HEK293 (cell line): ENCODE measurements at regions not wholly inside any gene's neighbourhood (a gene's known extent, or its start where the extent isn't known, plus 50 kb on each side); places are given as distances from the start of the nearest gene placed in this dataset.
"Not testable (repeated sequence)": the region's sequence is repeated elsewhere in the genome, so short reads cannot be mapped to it uniquely, and the experiment has no call there.

Experiments used
- CTCF ChIA-PET: fragments of 350-600 bp; formaldehyde crosslinking; extraction: SDS; loops from one replicate; lab custom pipeline; 2021; ENCODE audit warnings: antibody characterized with exemption; lab: Yijun Ruan, JAX
- POLR2A ChIA-PET: fragments of 300-600 bp; formaldehyde crosslinking; extraction: SDS; loops from one replicate; lab custom pipeline; 2020; ENCODE audit warnings: antibody characterized with exemption, inconsistent platforms; lab: Yijun Ruan, JAX
- H3K27ac ChIP-seq: fragments of 200-500 bp; sonication (Bioruptor generic); 2 replicates; pipeline ENCODE4 v1.5.1; 2014; ENCODE audit warnings: low read depth, low read length, control low read depth, inconsistent platforms; ENCODE audit errors: extremely low read depth
- H3K36me3 ChIP-seq, 2 experiments: fragments of 200-500 bp in 1 of 2; sonication (Bioruptor generic) in 1 of 2; 1 replicate in 1 of 2; 2 replicates in 1 of 2; pipeline ENCODE4 v1.5.1; 2014 to 2017; ENCODE audit warnings: inconsistent platforms in 2 of 2, low read length in 2 of 2; ENCODE audit not compliant: control insufficient read depth in 2 of 2, insufficient read depth in 1 of 2
- H3K4me1 ChIP-seq: fragments of 200-500 bp; sonication (Bioruptor generic); 2 replicates; pipeline ENCODE4 v1.5.1; 2014; ENCODE audit warnings: mild to moderate bottlenecking, low read length, inconsistent platforms; ENCODE audit not compliant: control insufficient read depth, insufficient read depth
- H3K4me3 ChIP-seq: 2 replicates; pipeline ENCODE4 v1.5.1; 2011; ENCODE audit warnings: low read depth, mild to moderate bottlenecking, control low read depth, low read length, moderate library complexity
- H3K9me3 ChIP-seq: fragments of 200-500 bp; sonication (Bioruptor generic); 2 replicates; pipeline ENCODE4 v1.5.1; 2014; ENCODE audit warnings: low read depth, low read length, inconsistent platforms; ENCODE audit not compliant: control insufficient read depth, insufficient read depth
- AEBP2 ChIP-seq: fragments of 450-650 bp; formaldehyde crosslinking; IDR thresholded peaks from 2 replicates; pipeline ENCODE4 v1.5.1; 2016; ENCODE audit warnings: missing biosample characterization, missing genetic modification characterization, borderline replicate concordance
- GLI2 ChIP-seq: fragments of 450-650 bp; formaldehyde crosslinking; IDR thresholded peaks from 2 replicates; pipeline ENCODE4; 2017; ENCODE audit warnings: missing biosample characterization, missing genetic modification characterization, low read depth, borderline replicate concordance
- ZNF140 ChIP-seq: fragments of 450-650 bp; formaldehyde crosslinking; IDR thresholded peaks from 2 replicates; pipeline ENCODE4 v1.5.1; 2016; ENCODE audit warnings: missing biosample characterization, missing genetic modification characterization
- ZNF18 ChIP-seq: fragments of 450-650 bp; formaldehyde crosslinking; IDR thresholded peaks from 2 replicates; pipeline ENCODE4 v1.5.1; 2016; ENCODE audit warnings: missing biosample characterization, missing genetic modification characterization
- ZNF202 ChIP-seq: fragments of 450-650 bp; formaldehyde crosslinking; IDR thresholded peaks from 2 replicates; pipeline ENCODE4 v1.5.1; 2016; ENCODE audit warnings: missing biosample characterization, missing genetic modification characterization, borderline replicate concordance
- ZNF292 ChIP-seq: fragments of 450-650 bp; formaldehyde crosslinking; IDR thresholded peaks from 2 replicates; pipeline ENCODE4 v1.5.1; 2016; ENCODE audit warnings: low read depth, missing biosample characterization, missing genetic modification characterization, borderline replicate concordance
- ZNF341 ChIP-seq: fragments of 450-650 bp; formaldehyde crosslinking; IDR thresholded peaks from 2 replicates; pipeline ENCODE4; 2016; ENCODE audit warnings: low read depth, missing biosample characterization, missing genetic modification characterization
- ZNF394 ChIP-seq: fragments of 450-650 bp; formaldehyde crosslinking; IDR thresholded peaks from 2 replicates; pipeline ENCODE4 v1.5.1; 2016; ENCODE audit warnings: missing biosample characterization, missing genetic modification characterization, mild to moderate bottlenecking, moderate library complexity, borderline replicate concordance
- ZNF404 ChIP-seq: fragments of 450-650 bp; formaldehyde crosslinking; IDR thresholded peaks from 2 replicates; pipeline ENCODE4 v1.5.1; 2017; ENCODE audit warnings: missing biosample characterization, missing genetic modification characterization
- ZNF426 ChIP-seq: fragments of 450-650 bp; formaldehyde crosslinking; IDR thresholded peaks from 2 replicates; pipeline ENCODE4 v1.5.1; 2017; ENCODE audit warnings: missing biosample characterization, missing genetic modification characterization, mild to moderate bottlenecking, inconsistent platforms, moderate library complexity
- ZNF510 ChIP-seq: fragments of 450-650 bp; formaldehyde crosslinking; IDR thresholded peaks from 2 replicates; pipeline ENCODE4 v1.5.1; 2018; ENCODE audit warnings: mild to moderate bottlenecking, missing genetic modification characterization, missing biosample characterization; ENCODE audit not compliant: insufficient replicate concordance
- ZNF529 ChIP-seq: fragments of 450-650 bp; formaldehyde crosslinking; IDR thresholded peaks from 2 replicates; pipeline ENCODE4 v1.5.1; 2017; ENCODE audit warnings: missing genetic modification characterization, missing biosample characterization; ENCODE audit not compliant: insufficient replicate concordance
- ZNF555 ChIP-seq: fragments of 450-650 bp; formaldehyde crosslinking; conservative IDR thresholded peaks from 2 replicates; pipeline ENCODE4 v1.5.1; 2017; ENCODE audit warnings: missing biosample characterization, mild to moderate bottlenecking, missing genetic modification characterization, inconsistent platforms
- ZNF560 ChIP-seq: fragments of 450-650 bp; formaldehyde crosslinking; IDR thresholded peaks from 2 replicates; pipeline ENCODE4 v1.5.1; 2017; ENCODE audit warnings: missing biosample characterization, missing genetic modification characterization, borderline replicate concordance
- ZNF623 ChIP-seq: fragments of 450-650 bp; formaldehyde crosslinking; IDR thresholded peaks from 2 replicates; pipeline ENCODE4 v1.5.1; 2016; ENCODE audit warnings: missing biosample characterization, missing genetic modification characterization
- ZNF654 ChIP-seq: fragments of 450-650 bp; formaldehyde crosslinking; IDR thresholded peaks from 2 replicates; pipeline ENCODE4 v1.5.1; 2016; ENCODE audit warnings: low read depth, missing biosample characterization, missing genetic modification characterization
- ZNF664 ChIP-seq: fragments of 450-650 bp; formaldehyde crosslinking; IDR thresholded peaks from 2 replicates; pipeline ENCODE4 v1.5.1; 2016; ENCODE audit warnings: missing biosample characterization, missing genetic modification characterization
- ZNF704 ChIP-seq: fragments of 450-650 bp; formaldehyde crosslinking; IDR thresholded peaks from 2 replicates; pipeline ENCODE4 v1.5.1; 2016; ENCODE audit warnings: missing biosample characterization, missing genetic modification characterization
- ZNF791 ChIP-seq: fragments of 450-650 bp; formaldehyde crosslinking; IDR thresholded peaks from 2 replicates; pipeline ENCODE4 v1.5.1; 2016; ENCODE audit warnings: missing biosample characterization, missing genetic modification characterization
- ZXDB ChIP-seq: fragments of 450-650 bp; formaldehyde crosslinking; IDR thresholded peaks from 2 replicates; pipeline ENCODE4 v1.5.1; 2016; ENCODE audit warnings: missing biosample characterization, missing genetic modification characterization
- TF ChIP-seq, protein P1 (sequence below): fragments of 450-650 bp; formaldehyde crosslinking; conservative IDR thresholded peaks from 2 replicates; pipeline ENCODE4 v1.5.1; 2016; ENCODE audit warnings: low read depth, missing biosample characterization, missing genetic modification characterization
- TF ChIP-seq, protein P2 (sequence below): fragments of 450-650 bp; formaldehyde crosslinking; conservative IDR thresholded peaks from 2 replicates; pipeline ENCODE4 v1.5.1; 2016; ENCODE audit warnings: low read depth, missing biosample characterization, missing genetic modification characterization
- TF ChIP-seq, protein P3 (sequence below): fragments of 450-650 bp; formaldehyde crosslinking; IDR thresholded peaks from 2 replicates; pipeline ENCODE4 v1.5.1; 2016; ENCODE audit warnings: missing biosample characterization, missing genetic modification characterization

DNA sequence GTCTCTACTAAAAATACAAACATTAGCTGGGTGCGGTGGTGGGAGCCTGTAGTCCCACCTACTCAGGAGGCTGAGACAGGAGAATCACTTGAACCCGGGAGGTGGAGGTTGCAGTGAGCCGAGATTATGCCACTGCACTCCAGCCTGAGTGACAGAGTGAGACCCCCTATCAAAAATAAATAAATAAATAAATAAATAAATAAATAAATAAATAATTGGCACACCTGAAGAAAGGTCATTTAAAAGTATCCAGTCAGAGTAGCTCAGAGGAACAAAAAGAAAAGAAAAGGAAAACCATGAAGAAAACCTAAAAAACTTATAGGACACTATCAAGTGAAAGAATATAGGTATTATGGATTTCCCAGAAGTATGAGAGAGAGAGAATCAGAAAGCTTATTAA lies 330.1 kb upstream of the AR start:
- H3K27ac ChIP-seq, H3K4me3 ChIP-seq, CTCF ChIA-PET, H3K9me3 ChIP-seq, POLR2A ChIA-PET, H3K4me1 ChIP-seq, H3K36me3 ChIP-seq: not testable (repeated sequence)
- TF ChIP-seq GLI2 (tag by site-specific recombination) (peak; percentile 14; the same call in 1 of the 2 replicates), ZNF404 (0 out of 2 replicates have a peak, but pooled peaks have one; percentile 21), ZNF654 (peak; percentile 15; the same call in 1 of the 2 replicates), ZNF560 (tag by site-specific recombination) (peak; percentile 18; the same call in 1 of the 2 replicates), ZNF510 (tag by site-specific recombination) (peak; percentile 70), ZNF292 (tag by site-specific recombination) (0 out of 2 replicates have a peak, but pooled peaks have one; percentile 41), ZNF664 (0 out of 2 replicates have a peak, but pooled peaks have one; percentile 19), ZNF426 (tag by site-specific recombination) (peak; percentile 86), ZNF791 (0 out of 2 replicates have a peak, but pooled peaks have one; percentile 52), ZNF18 (tag by site-specific recombination) (0 out of 2 replicates have a peak, but pooled peaks have one; percentile 49), ZNF623 (peak; percentile 61), ZNF140 (tag by site-specific recombination) (peak; percentile 91), ZNF555 (tag by site-specific recombination) (peak; percentile 96), ZXDB (tag by site-specific recombination) (peak; percentile 64; the same call in 1 of the 2 replicates), ZNF394 (peak; percentile 81; the same call in 1 of the 2 replicates), ZNF529 (tag by site-specific recombination) (peak; percentile 20), ZNF704 (tag by site-specific recombination) (0 out of 2 replicates have a peak, but pooled peaks have one; percentile 43), ZNF341 (tag by site-specific recombination) (0 out of 2 replicates have a peak, but pooled peaks have one; percentile 11), ZNF202 (tag by site-specific recombination) (peak; percentile 79; the same call in 1 of the 2 replicates), AEBP2 (tag by site-specific recombination) (peak; percentile 93; the same call in 1 of the 2 replicates)
- TF ChIP-seq, protein P1, sequence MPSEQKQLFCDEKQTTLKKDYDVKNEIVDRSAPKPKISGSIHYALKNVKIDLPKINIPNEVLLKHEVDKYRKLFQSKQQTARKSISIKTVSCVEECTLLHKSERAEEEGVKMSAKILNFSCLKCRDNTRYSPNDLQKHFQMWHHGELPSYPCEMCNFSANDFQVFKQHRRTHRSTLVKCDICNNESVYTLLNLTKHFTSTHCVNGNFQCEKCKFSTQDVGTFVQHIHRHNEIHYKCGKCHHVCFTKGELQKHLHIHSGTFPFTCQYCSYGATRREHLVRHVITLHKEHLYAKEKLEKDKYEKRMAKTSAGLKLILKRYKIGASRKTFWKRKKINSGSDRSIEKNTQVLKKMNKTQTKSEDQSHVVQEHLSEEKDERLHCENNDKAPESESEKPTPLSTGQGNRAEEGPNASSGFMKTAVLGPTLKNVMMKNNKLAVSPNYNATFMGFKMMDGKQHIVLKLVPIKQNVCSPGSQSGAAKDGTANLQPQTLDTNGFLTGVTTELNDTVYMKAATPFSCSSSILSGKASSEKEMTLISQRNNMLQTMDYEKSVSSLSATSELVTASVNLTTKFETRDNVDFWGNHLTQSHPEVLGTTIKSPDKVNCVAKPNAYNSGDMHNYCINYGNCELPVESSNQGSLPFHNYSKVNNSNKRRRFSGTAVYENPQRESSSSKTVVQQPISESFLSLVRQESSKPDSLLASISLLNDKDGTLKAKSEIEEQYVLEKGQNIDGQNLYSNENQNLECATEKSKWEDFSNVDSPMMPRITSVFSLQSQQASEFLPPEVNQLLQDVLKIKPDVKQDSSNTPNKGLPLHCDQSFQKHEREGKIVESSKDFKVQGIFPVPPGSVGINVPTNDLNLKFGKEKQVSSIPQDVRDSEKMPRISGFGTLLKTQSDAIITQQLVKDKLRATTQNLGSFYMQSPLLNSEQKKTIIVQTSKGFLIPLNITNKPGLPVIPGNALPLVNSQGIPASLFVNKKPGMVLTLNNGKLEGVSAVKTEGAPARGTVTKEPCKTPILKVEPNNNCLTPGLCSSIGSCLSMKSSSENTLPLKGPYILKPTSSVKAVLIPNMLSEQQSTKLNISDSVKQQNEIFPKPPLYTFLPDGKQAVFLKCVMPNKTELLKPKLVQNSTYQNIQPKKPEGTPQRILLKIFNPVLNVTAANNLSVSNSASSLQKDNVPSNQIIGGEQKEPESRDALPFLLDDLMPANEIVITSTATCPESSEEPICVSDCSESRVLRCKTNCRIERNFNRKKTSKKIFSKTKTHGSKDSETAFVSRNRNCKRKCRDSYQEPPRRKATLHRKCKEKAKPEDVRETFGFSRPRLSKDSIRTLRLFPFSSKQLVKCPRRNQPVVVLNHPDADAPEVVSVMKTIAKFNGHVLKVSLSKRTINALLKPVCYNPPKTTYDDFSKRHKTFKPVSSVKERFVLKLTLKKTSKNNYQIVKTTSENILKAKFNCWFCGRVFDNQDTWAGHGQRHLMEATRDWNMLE (tag by site-specific recombination): peak; percentile 78
- TF ChIP-seq, protein P2, sequence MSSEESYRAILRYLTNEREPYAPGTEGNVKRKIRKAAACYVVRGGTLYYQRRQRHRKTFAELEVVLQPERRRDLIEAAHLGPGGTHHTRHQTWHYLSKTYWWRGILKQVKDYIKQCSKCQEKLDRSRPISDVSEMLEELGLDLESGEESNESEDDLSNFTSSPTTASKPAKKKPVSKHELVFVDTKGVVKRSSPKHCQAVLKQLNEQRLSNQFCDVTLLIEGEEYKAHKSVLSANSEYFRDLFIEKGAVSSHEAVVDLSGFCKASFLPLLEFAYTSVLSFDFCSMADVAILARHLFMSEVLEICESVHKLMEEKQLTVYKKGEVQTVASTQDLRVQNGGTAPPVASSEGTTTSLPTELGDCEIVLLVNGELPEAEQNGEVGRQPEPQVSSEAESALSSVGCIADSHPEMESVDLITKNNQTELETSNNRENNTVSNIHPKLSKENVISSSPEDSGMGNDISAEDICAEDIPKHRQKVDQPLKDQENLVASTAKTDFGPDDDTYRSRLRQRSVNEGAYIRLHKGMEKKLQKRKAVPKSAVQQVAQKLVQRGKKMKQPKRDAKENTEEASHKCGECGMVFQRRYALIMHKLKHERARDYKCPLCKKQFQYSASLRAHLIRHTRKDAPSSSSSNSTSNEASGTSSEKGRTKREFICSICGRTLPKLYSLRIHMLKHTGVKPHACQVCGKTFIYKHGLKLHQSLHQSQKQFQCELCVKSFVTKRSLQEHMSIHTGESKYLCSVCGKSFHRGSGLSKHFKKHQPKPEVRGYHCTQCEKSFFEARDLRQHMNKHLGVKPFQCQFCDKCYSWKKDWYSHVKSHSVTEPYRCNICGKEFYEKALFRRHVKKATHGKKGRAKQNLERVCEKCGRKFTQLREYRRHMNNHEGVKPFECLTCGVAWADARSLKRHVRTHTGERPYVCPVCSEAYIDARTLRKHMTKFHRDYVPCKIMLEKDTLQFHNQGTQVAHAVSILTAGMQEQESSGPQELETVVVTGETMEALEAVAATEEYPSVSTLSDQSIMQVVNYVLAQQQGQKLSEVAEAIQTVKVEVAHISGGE (tag by site-specific recombination): peak; percentile 83
- TF ChIP-seq, protein P3, sequence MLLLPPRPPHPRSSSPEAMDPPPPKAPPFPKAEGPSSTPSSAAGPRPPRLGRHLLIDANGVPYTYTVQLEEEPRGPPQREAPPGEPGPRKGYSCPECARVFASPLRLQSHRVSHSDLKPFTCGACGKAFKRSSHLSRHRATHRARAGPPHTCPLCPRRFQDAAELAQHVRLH (tag by site-specific recombination): peak; percentile 39; the same call in 1 of the 2 replicates
